ENCODE measurements at regions not wholly inside any gene's neighbourhood (a gene's known extent, or its start where the extent isn't known, plus 50 kb on each side); places are given as distances from the start of the nearest gene placed in this dataset.

GRCh38 chr2:12835733-12836132 lies 119.0 kb downstream of the TRIB2 start:
- H3K4me3 ChIP-seq (replicated peaks in 1 of 4; ENCODE audit: control extremely low read depth in 1 of 4, insufficient read depth in 1 of 4, low read depth in 3 of 4, low read length in 4 of 4) = no peak overlapping the region
- H3K27me3 ChIP-seq (ENCODE audit: control insufficient read depth, insufficient read depth, low read length) = no peaks in the 10 kb centered on the region
- TF ChIP-seq EZH2 (IDR thresholded peaks at IDR 0.05; ENCODE audit: low read length, missing control alignments) (no peak), CTCF (conservative IDR thresholded peaks at IDR 0.05 in 1 of 2, IDR thresholded peaks at IDR 0.05 in 1 of 2; ENCODE audit: low read depth in 1 of 2, low read length in 2 of 2) (no peak)
- H3K27ac ChIP-seq (ENCODE audit: insufficient read depth, low read length) = no peak overlapping the region
- DNase-seq (ENCODE audit: low read depth in 2 of 2) = no peak
- H3K9me3 ChIP-seq (ENCODE audit: control insufficient read depth, insufficient read depth, low read depth, low read length) = no peaks in the 10 kb centered on the region
- no peaks in the 10 kb centered on the region for H3K4me1 ChIP-seq (ENCODE audit: control insufficient read depth, extremely low read depth, insufficient read depth, low read length)
- no peak overlapping the region for H2AFZ ChIP-seq (ENCODE audit: low read length)
- no peak overlapping the region for H3K4me2 ChIP-seq (ENCODE audit: extremely low read depth, insufficient read depth, low read length)
- H3K9ac ChIP-seq (ENCODE audit: insufficient read depth, low read length) = no peak overlapping the region
- no peaks in the 10 kb centered on the region for H4K20me1 ChIP-seq (ENCODE audit: control insufficient read depth, extremely low read depth, insufficient read depth, low read length)
- H3K79me2 ChIP-seq (ENCODE audit: control insufficient read depth, insufficient read depth, low read length) = no peaks in the 10 kb centered on the region
- no peaks in the 10 kb centered on the region for H3K36me3 ChIP-seq (ENCODE audit: control insufficient read depth, insufficient read depth, low read length)

GRCh38 chr2:12839339-12839738 lies 122.6 kb downstream of the TRIB2 start:
- Histone ChIP-seq H3K36me3 (ENCODE audit: control insufficient read depth, insufficient read depth, low read length) (no peaks in the 10 kb centered on the region), H3K4me1 (ENCODE audit: control insufficient read depth, extremely low read depth, insufficient read depth, low read length) (peaks cover 2% of the 10 kb centered on the region), H3K9me3 (ENCODE audit: control insufficient read depth, insufficient read depth, low read depth, low read length) (no peaks in the 10 kb centered on the region), H4K20me1 (ENCODE audit: control insufficient read depth, extremely low read depth, insufficient read depth, low read length) (no peaks in the 10 kb centered on the region), H3K27me3 (ENCODE audit: control insufficient read depth, insufficient read depth, low read length) (no peaks in the 10 kb centered on the region), H2AFZ (ENCODE audit: low read length) (no peak overlapping the region), H3K4me3 (replicated peaks in 1 of 4; ENCODE audit: control extremely low read depth in 1 of 4, insufficient read depth in 1 of 4, low read depth in 3 of 4, low read length in 4 of 4) (no peak overlapping the region), H3K9ac (ENCODE audit: insufficient read depth, low read length) (no peak overlapping the region), H3K79me2 (ENCODE audit: control insufficient read depth, insufficient read depth, low read length) (no peaks in the 10 kb centered on the region), H3K27ac (ENCODE audit: insufficient read depth, low read length) (no peak overlapping the region), H3K4me2 (ENCODE audit: extremely low read depth, insufficient read depth, low read length) (no peak overlapping the region)
- TF ChIP-seq EZH2 (IDR thresholded peaks at IDR 0.05; ENCODE audit: low read length, missing control alignments) = no peak
- TF ChIP-seq CTCF (conservative IDR thresholded peaks at IDR 0.05 in 1 of 2, IDR thresholded peaks at IDR 0.05 in 1 of 2; ENCODE audit: low read depth in 1 of 2, low read length in 2 of 2) = no peak
- no peak for DNase-seq (ENCODE audit: low read depth in 2 of 2)

DNA sequence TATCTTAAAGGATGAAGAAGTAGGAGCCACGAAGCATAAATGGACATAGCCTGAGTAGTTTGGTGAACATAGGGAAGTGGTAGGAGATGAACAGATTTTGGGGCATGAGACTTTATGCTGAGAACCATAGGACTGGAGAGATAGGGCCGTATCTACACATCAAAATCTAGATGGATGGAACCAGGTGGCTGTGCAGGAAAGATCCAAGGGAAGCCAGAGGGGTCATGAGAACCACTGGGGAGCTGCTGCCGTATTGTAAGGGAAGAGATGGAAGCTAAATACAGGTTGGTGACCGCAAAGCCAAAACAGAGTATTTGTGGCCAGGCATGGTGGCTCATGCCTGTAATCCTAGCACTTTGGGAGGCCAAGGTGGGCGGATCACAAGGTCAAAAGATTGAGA lies 124.3 kb downstream of the TRIB2 start:
- TF ChIP-seq EZH2 (IDR thresholded peaks at IDR 0.05; ENCODE audit: low read length, missing control alignments) (no peak), CTCF (conservative IDR thresholded peaks at IDR 0.05 in 1 of 2, IDR thresholded peaks at IDR 0.05 in 1 of 2; ENCODE audit: low read depth in 1 of 2, low read length in 2 of 2) (no peak)
- peaks cover 4% of the 10 kb centered on the region for H3K4me1 ChIP-seq (ENCODE audit: control insufficient read depth, extremely low read depth, insufficient read depth, low read length)

More for the DNA sequence above, 124.3 kb downstream of the TRIB2 start:
- Histone ChIP-seq H4K20me1 (ENCODE audit: control insufficient read depth, extremely low read depth, insufficient read depth, low read length) (no peaks in the 10 kb centered on the region), H3K4me3 (replicated peaks in 1 of 4; ENCODE audit: control extremely low read depth in 1 of 4, insufficient read depth in 1 of 4, low read depth in 3 of 4, low read length in 4 of 4) (no peak overlapping the region), H3K4me2 (ENCODE audit: extremely low read depth, insufficient read depth, low read length) (no peak overlapping the region), H3K9ac (ENCODE audit: insufficient read depth, low read length) (no peak overlapping the region), H3K27me3 (ENCODE audit: control insufficient read depth, insufficient read depth, low read length) (no peaks in the 10 kb centered on the region), H3K36me3 (ENCODE audit: control insufficient read depth, insufficient read depth, low read length) (no peaks in the 10 kb centered on the region), H3K27ac (ENCODE audit: insufficient read depth, low read length) (no peak overlapping the region), H3K79me2 (ENCODE audit: control insufficient read depth, insufficient read depth, low read length) (no peaks in the 10 kb centered on the region), H3K9me3 (ENCODE audit: control insufficient read depth, insufficient read depth, low read depth, low read length) (no peaks in the 10 kb centered on the region), H2AFZ (ENCODE audit: low read length) (no peak overlapping the region)
- DNase-seq (ENCODE audit: low read depth in 2 of 2) = no peak
